Skeletal muscle tissue (tissue), 3 donors: ENCODE measurements at regions not wholly inside any gene's neighbourhood (a gene's known extent, or its start where the extent isn't known, plus 50 kb on each side); places are given as distances from the start of the nearest gene placed in this dataset.

ENCODE experiments used
- H3K27ac ChIP-seq: one replicate; pipeline ENCODE4 v1.7.0; 2013; ENCODE audit warnings: mild to moderate bottlenecking, low read depth, low read length, inconsistent platforms
- H3K27me3 ChIP-seq, 3 donors: one replicate each; pipeline ENCODE4 v1.7.0; 2013; ENCODE audit warnings: low read length in 3 of 3; ENCODE audit not compliant: control insufficient read depth in 3 of 3, insufficient read depth in 3 of 3
- H3K36me3 ChIP-seq, 3 donors: one replicate each; pipeline ENCODE4 v1.7.0; 2013; ENCODE audit warnings: low read length in 3 of 3; ENCODE audit not compliant: control insufficient read depth in 3 of 3, insufficient read depth in 3 of 3
- H3K4me1 ChIP-seq, 3 donors: one replicate each; pipeline ENCODE4 v1.7.0; 2013; ENCODE audit warnings: low read length in 3 of 3, mild to moderate bottlenecking in 3 of 3; ENCODE audit not compliant: control insufficient read depth in 3 of 3, insufficient read depth in 3 of 3
- H3K4me3 ChIP-seq, 3 donors: one replicate each; pipeline ENCODE4 v1.7.0; 2013; ENCODE audit warnings: low read length in 3 of 3
- H3K9ac ChIP-seq, 3 donors: one replicate each; pipeline ENCODE4 v1.7.0; 2013; ENCODE audit warnings: low read length in 3 of 3, mild to moderate bottlenecking in 3 of 3, moderate library complexity in 2 of 3, low read depth in 1 of 3
- H3K9me3 ChIP-seq, 3 donors: one replicate each; pipeline ENCODE4 v1.7.0; 2013; ENCODE audit warnings: low read length in 3 of 3; ENCODE audit not compliant: control insufficient read depth in 3 of 3
- donor health status: Osteomylitis.

GRCh38 chr2:195456771-195457170 lies 200.3 kb upstream of the SLC39A10 start:
- H3K27ac ChIP-seq, result no peak overlapping the region
- H3K27me3 ChIP-seq, result no peaks in the 10 kb centered on the region
- H3K4me3 ChIP-seq, result no peak overlapping the region
- no peaks in the 10 kb centered on the region for H3K9me3 ChIP-seq
- no peaks in the 10 kb centered on the region for H3K4me1 ChIP-seq
- H3K9ac ChIP-seq, result no peak overlapping the region
- H3K36me3 ChIP-seq, result no peaks in the 10 kb centered on the region

GRCh38 chr2:195451160-195451559 lies 205.9 kb upstream of the SLC39A10 start:
- H3K36me3 ChIP-seq, result no peaks in the 10 kb centered on the region
- no peak overlapping the region for H3K9ac ChIP-seq
- H3K9me3 ChIP-seq, result no peaks in the 10 kb centered on the region
- no peaks in the 10 kb centered on the region for H3K27me3 ChIP-seq
- no peak overlapping the region for H3K4me3 ChIP-seq
- no peak overlapping the region for H3K27ac ChIP-seq
- H3K4me1 ChIP-seq, result no peaks in the 10 kb centered on the region

- Histone ChIP-seq H3K9ac (no peak overlapping the region), H3K27me3 (no peaks in the 10 kb centered on the region), H3K27ac (no peak overlapping the region), H3K9me3 (no peaks in the 10 kb centered on the region), H3K4me3 (no peak overlapping the region), H3K4me1 (no peaks in the 10 kb centered on the region), H3K36me3 (no peaks in the 10 kb centered on the region)
Observed at GRCh38 chr2:195450552-195451113, 206.4 kb upstream of the SLC39A10 start.

DNA sequence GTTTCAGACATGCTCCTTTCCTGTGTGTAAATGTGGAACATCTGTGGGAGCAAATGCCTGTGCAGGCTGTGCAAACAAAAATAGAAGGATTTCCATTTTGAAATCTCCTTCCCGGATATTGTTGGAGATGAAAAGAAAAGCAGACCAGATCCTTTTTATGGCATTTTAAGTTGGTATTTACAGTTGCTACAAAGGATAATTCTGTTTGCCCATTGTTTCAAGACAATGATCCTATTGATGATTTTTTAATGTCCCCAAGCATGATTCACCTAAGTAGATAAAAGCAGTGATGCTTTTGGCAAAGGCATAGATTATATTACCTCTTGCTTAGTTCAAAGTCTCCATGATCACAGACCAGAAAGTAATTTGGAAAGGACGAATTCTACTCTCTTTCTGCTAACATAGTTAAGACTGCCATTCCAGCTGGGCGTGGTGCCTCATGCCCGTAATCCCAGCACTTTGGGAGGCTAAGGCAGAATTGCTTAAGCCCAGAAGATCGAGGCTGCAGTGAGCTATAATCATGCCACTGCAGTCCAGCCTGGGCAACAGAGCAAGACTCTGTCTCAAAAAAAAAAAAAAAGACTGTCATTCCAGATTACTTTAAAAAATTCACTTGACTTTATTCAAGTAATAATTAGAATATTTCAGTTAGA lies 209.6 kb upstream of the SLC39A10 start:
- H3K9me3 ChIP-seq, result no peaks in the 10 kb centered on the region
- no peak overlapping the region for H3K4me3 ChIP-seq
- no peaks in the 10 kb centered on the region for H3K27me3 ChIP-seq
- no peak overlapping the region for H3K27ac ChIP-seq
- H3K36me3 ChIP-seq, result no peaks in the 10 kb centered on the region
- H3K4me1 ChIP-seq, result no peaks in the 10 kb centered on the region
- H3K9ac ChIP-seq, result no peak overlapping the region

- H3K36me3 ChIP-seq, result no peaks in the 10 kb centered on the region
- no peak overlapping the region for H3K27ac ChIP-seq
- no peaks in the 10 kb centered on the region for H3K27me3 ChIP-seq
- no peaks in the 10 kb centered on the region for H3K4me1 ChIP-seq
- H3K9ac ChIP-seq, result no peak overlapping the region
- no peak overlapping the region for H3K4me3 ChIP-seq
- peaks cover 0 to 4% (median 3%) of the 10 kb centered on the region in 3 donors for H3K9me3 ChIP-seq
Observed at GRCh38 chr2:195445639-195446038, 211.4 kb upstream of the SLC39A10 start.

- Histone ChIP-seq H3K27me3 (no peaks in the 10 kb centered on the region), H3K4me1 (no peaks in the 10 kb centered on the region), H3K9me3 (peaks cover 0 to 4% (median 3%) of the 10 kb centered on the region in 3 donors), H3K36me3 (no peaks in the 10 kb centered on the region), H3K27ac (no peak overlapping the region), H3K9ac (no peak overlapping the region), H3K4me3 (no peak overlapping the region)
Observed at GRCh38 chr2:195443926-195444325, 213.1 kb upstream of the SLC39A10 start.

- H3K27ac ChIP-seq, result no peak overlapping the region
- H3K27me3 ChIP-seq, result no peaks in the 10 kb centered on the region
- no peak overlapping the region for H3K4me3 ChIP-seq
- no peaks in the 10 kb centered on the region for H3K36me3 ChIP-seq
- H3K9me3 ChIP-seq, result peaks cover 0 to 4% (median 3%) of the 10 kb centered on the region in 3 donors
- H3K4me1 ChIP-seq, result no peaks in the 10 kb centered on the region
- no peak overlapping the region for H3K9ac ChIP-seq
Observed at GRCh38 chr2:195442458-195443175, 214.4 kb upstream of the SLC39A10 start.

GRCh38 chr2:195438692-195439091 lies 218.3 kb upstream of the SLC39A10 start:
- Histone ChIP-seq H3K4me1 (no peaks in the 10 kb centered on the region), H3K27ac (no peak overlapping the region), H3K27me3 (no peaks in the 10 kb centered on the region), H3K36me3 (no peaks in the 10 kb centered on the region), H3K4me3 (no peak overlapping the region), H3K9me3 (peaks cover 0 to 4% (median 3%) of the 10 kb centered on the region in 3 donors), H3K9ac (no peak overlapping the region)

GRCh38 chr2:195437521-195437920 lies 219.5 kb upstream of the SLC39A10 start:
- H3K9ac ChIP-seq, result no peak overlapping the region
- no peak overlapping the region for H3K27ac ChIP-seq
- no peaks in the 10 kb centered on the region for H3K27me3 ChIP-seq

DNA sequence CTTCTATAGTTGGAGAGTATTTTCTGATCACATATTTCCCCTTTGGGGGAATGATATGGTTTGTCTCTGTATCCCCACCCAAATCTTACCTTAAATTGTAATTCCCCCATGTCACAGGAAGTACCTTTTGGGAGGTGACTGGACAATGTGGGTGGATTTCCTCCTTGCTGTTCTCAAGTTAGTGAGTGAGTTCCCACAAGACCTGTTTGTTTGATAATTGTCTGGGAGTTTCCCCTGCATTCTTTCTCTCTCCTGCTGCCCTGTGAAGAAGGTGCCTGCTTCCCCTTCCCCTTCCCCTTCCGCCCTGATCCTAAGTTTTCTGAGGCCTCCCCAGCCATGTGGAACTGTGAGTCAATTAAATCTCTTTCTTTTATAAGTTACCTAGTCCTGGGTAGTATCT lies 222.7 kb upstream of the SLC39A10 start:
- no peak overlapping the region for H3K27ac ChIP-seq
- H3K9me3 ChIP-seq, result no peaks in the 10 kb centered on the region
- H3K27me3 ChIP-seq, result no peaks in the 10 kb centered on the region
- H3K4me3 ChIP-seq, result no peak overlapping the region
- no peak overlapping the region for H3K9ac ChIP-seq
- no peaks in the 10 kb centered on the region for H3K4me1 ChIP-seq
- H3K36me3 ChIP-seq, result no peaks in the 10 kb centered on the region

More at GRCh38 chr2:195437521-195437920, 219.5 kb upstream of the SLC39A10 start:
- peaks cover 0 to 4% (median 3%) of the 10 kb centered on the region in 3 donors for H3K9me3 ChIP-seq
- no peaks in the 10 kb centered on the region for H3K36me3 ChIP-seq
- H3K4me1 ChIP-seq, result no peaks in the 10 kb centered on the region
- no peak overlapping the region for H3K4me3 ChIP-seq
